Right lobe of liver (tissue), 6 donors: ENCODE measurements at regions not wholly inside any gene's neighbourhood (a gene's known extent, or its start where the extent isn't known, plus 50 kb on each side); places are given as distances from the start of the nearest gene placed in this dataset.
A peak's percentile ranks its signal among the peaks of the same experiment; 100 is the strongest.

Experiments used
- ATAC-seq, 4 donors: fragments of 200-7000 bp; cut with Tn5 transposase; one replicate each; pipeline ENCODE4 v1.9.1; 2020; ENCODE audit warnings: mild to moderate bottlenecking in 4 of 4, moderate library complexity in 4 of 4
- DNase-seq, 3 donors: peaks; one replicate each; pipeline ENCODE4 v3.0.0-alpha.2; 2020
- H3K27ac ChIP-seq, 3 donors: fragments of 200-600 bp; one replicate each; pipeline ENCODE4 v1.8.0; 2022
- H3K27me3 ChIP-seq, 2 donors: fragments of 200-600 bp; one replicate each; pipeline ENCODE4 v1.8.0; 2022
- H3K36me3 ChIP-seq, 4 donors: fragments of 200-600 bp; sonication (generic) in 1 of 4; one replicate each; pipeline versions ENCODE4 v1.5.1 to v1.8.0; 2017 to 2022; ENCODE audit warnings: control low read depth in 1 of 4
- H3K4me1 ChIP-seq, 4 donors: fragments of 200-600 bp; sonication (generic) in 1 of 4; one replicate each; pipeline versions ENCODE4 v1.5.1 to v1.8.0; 2017 to 2022; ENCODE audit warnings: control low read depth in 1 of 4
- H3K4me3 ChIP-seq, 3 donors: fragments of 200-600 bp; one replicate each; pipeline ENCODE4 v1.8.0; 2022
- H3K9me3 ChIP-seq, 4 donors: fragments of 200-600 bp; sonication (generic) in 1 of 4; one replicate each; pipeline versions ENCODE4 v1.5.1 to v1.8.0; 2017 to 2022; ENCODE audit warnings: control low read depth in 1 of 4
- POLR2A ChIP-seq: fragments of 450-650 bp; IDR thresholded peaks from one replicate; pipeline ENCODE4 v1.6.1; 2017; ENCODE audit warnings: antibody characterized with exemption, mild to moderate bottlenecking
- WGBS: methylation state at CpG from one replicate; pipeline ENCODE4 v1.1.6; 2018; ENCODE audit warnings: low coverage, low lambda C conversion rate; ENCODE audit not compliant: insufficient coverage; ENCODE audit errors: missing lambda C conversion rate; 5-methylcytosine and 5-hydroxymethylcytosine counted together
- intact Hi-C, 2 donors: fragments of 100-400 bp; cut with DNase I; formaldehyde crosslinking; loops; one replicate each; pipeline versions ENCODE4 v1.11.2 to v1.14.1; 2022
- TF ChIP-seq, protein P1 (sequence below), 4 donors: fragments of 200-600 bp in 3 of 4; fragments of 450-650 bp in 1 of 4; IDR thresholded peaks; one replicate each; pipeline versions ENCODE4 v1.5.1 to v1.8.0; 2016 to 2022; ENCODE audit warnings: antibody characterized with exemption in 4 of 4, mild to moderate bottlenecking in 2 of 4
- donor health status: DM: no; HTN: yes; CAD: no.
- donor health status: DM: no; HTN: no; CAD: no.
- donor health status: DM: no; HTN: no; CAD: no.
- donor health status: DM: no; HTN: yes; CAD: no.
- donor health status: DM: no; HTN: yes; CAD: no.

DNA sequence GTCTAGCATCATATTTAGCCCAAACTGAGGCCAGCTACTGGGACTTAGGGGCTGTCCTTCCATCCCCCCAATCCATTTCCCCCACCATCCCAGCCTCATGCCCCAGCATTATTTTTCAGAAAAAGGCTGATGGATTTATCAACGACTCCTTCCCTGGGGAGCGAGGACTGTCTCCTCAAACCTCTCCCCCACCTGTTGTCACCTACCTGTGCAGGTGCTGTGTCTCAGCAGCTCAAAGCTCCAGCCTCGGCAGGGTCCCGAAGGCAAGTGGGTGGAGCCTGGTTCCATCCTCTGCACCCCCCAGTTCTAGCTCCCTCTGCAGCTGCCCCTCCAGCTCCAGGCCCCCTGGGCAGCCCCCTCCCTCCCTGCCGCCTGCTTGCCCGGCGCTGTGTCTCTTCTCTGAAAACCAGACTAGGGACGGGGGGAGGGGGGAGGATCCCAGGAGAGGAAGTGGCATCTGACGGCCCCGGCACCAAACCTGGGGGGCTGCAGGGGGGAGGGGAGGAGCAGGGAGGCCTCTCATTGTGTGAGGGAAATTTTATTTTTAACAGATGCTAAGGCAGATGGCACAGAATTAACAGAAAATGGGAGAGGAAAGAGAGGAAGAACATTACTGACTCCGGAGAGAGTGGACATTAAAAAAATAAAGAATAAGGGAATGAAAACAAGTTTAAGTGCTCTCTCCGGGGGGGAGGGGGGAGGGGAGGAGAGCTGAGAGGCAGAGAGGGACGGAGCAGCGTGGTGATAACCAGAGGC is 61.7 kb upstream of the PAX2 start:
- WGBS: 2% methylated on average over 12 of the region's 14 CpGs
- Histone ChIP-seq H3K27me3 (peaks cover 4 to 15% of the 10 kb centered on the region in 2 donors), H3K36me3 (no peaks in the 10 kb centered on the region), H3K4me3 (no peak overlapping the region), H3K9me3 (no peaks in the 10 kb centered on the region), H3K4me1 (no peaks in the 10 kb centered on the region), H3K27ac (no peak overlapping the region)
- no peak for DNase-seq
- ATAC-seq: no peak
- intact Hi-C loops: no loop called here
- TF ChIP-seq, protein P1, sequence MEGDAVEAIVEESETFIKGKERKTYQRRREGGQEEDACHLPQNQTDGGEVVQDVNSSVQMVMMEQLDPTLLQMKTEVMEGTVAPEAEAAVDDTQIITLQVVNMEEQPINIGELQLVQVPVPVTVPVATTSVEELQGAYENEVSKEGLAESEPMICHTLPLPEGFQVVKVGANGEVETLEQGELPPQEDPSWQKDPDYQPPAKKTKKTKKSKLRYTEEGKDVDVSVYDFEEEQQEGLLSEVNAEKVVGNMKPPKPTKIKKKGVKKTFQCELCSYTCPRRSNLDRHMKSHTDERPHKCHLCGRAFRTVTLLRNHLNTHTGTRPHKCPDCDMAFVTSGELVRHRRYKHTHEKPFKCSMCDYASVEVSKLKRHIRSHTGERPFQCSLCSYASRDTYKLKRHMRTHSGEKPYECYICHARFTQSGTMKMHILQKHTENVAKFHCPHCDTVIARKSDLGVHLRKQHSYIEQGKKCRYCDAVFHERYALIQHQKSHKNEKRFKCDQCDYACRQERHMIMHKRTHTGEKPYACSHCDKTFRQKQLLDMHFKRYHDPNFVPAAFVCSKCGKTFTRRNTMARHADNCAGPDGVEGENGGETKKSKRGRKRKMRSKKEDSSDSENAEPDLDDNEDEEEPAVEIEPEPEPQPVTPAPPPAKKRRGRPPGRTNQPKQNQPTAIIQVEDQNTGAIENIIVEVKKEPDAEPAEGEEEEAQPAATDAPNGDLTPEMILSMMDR (IDR thresholded peaks at IDR 0.05): no peak
- TF ChIP-seq POLR2A: no peak

DNA sequence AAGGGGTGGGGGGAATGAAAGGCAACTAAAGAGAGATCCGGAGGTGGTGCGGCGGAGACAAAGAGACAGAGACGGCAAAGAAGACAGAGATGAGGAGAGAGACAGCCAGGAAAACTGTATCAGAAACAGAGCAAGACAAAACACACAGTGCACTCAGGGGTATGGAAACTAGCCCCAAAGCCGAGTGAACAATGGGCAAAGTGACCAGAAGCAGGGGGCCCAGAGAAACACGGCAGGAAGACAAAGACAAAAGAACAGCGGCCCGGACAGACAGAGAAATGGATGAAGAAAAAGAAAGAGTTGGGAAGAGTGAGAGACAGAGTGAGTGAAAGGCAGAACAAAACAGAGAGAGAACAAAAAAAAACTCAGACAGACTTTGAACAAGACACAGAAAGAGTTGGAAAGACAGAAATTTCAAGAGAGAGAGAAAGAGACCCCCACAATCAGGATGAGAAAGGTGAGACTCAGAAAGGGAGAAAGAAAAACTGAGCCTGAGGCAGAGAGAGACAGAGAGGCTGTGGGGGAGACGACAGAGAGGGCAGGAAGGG is 60.6 kb upstream of the PAX2 start:
- ATAC-seq (no peak), DNase-seq (no peak)
- TF ChIP-seq, protein P1 (IDR thresholded peaks at IDR 0.05): no peak
- TF ChIP-seq POLR2A: no peak
- H3K36me3 ChIP-seq: no peaks in the 10 kb centered on the region
- no peaks in the 10 kb centered on the region for H3K9me3 ChIP-seq
- no peak overlapping the region for H3K27ac ChIP-seq
- H3K4me1 ChIP-seq: no peaks in the 10 kb centered on the region
- H3K4me3 ChIP-seq: no peak overlapping the region
- intact Hi-C loops: no loop called here
- 3% methylated on average over 9 of the region's 9 CpGs for WGBS
- peaks cover 4 to 15% of the 10 kb centered on the region in 2 donors for H3K27me3 ChIP-seq

DNA sequence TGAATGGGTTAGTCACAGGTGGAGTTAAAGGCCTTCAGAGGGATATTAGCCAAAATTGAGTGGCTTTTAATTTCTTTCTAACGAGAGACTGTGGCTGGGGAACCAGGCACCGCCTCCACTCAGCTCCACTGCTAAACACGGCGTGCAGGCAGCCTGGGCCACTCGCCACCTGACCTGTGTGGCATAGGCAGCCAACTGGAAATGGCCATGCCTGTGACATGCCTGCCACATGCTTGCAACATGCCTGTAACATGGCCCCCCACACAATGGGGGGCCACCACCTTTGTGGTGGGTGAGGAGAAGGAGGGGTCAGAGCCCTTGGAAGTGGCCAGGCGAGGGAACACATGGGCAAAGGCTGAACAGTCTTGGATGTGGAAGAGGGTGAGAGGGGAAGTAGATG is 60.1 kb upstream of the PAX2 start:
- no peak overlapping the region for H3K27ac ChIP-seq
- H3K27me3 ChIP-seq: peaks cover 4 to 15% of the 10 kb centered on the region in 2 donors
- TF ChIP-seq POLR2A: no peak
- H3K9me3 ChIP-seq: no peaks in the 10 kb centered on the region
- no peak overlapping the region for H3K4me3 ChIP-seq
- WGBS: 35% methylated on average over 5 of the region's 6 CpGs
- intact Hi-C loops: no loop called here
- H3K4me1 ChIP-seq: no peaks in the 10 kb centered on the region
- ATAC-seq: no peak
- H3K36me3 ChIP-seq: no peaks in the 10 kb centered on the region
- DNase-seq: no peak

DNA sequence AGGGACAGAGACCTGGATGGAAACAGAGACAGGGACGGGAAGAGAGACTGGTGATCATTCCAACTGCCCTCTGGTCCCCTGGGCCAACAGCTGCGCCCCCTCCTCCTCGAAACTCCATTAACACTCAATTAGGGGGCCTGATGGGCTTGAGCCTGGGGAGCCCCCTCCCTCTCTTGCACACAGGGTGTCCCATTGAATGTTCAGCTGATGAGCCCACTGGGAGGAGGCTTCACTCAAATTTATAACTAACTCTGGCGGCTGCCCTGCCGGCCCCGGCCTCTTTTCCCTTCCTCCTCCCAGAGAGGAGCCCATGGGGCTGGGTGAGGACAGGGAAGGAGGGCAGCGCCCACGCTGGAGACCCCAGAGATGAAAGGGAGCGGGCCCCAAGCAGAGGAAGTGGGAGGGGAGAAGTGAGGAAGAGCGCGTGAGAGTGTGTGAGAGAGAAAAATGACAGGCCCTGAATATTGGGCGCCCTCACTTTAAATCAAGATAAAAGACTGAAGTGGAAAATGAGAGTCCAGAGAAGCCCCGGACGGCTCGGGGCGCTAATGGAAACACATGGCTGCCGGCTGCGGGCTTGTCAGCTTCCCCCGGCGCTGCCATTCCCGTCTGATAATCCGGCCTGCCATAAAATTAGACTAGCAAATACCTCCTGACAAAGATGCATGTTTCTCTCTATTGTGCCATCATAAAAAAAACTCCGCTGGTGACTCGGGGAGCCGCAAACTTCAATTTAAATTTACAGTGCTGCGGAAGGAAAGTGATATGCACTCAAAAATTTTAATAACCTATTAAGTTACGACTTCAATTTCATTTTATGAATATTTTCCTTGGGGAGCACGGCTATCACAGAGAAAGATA is 58.0 kb upstream of the PAX2 start:
- Histone ChIP-seq H3K4me1 (no peaks in the 10 kb centered on the region), H3K4me3 (no peak overlapping the region), H3K9me3 (no peaks in the 10 kb centered on the region), H3K27ac (no peak overlapping the region), H3K36me3 (no peaks in the 10 kb centered on the region), H3K27me3 (peaks cover 4 to 6% of the 10 kb centered on the region in 2 donors)
- no peak for TF ChIP-seq POLR2A
- TF ChIP-seq, protein P1 (IDR thresholded peaks at IDR 0.05): no peak
- 19% methylated on average over 26 of the region's 28 CpGs for WGBS
- intact Hi-C loops: no loop called here
- DNase-seq: no peak
- no peak for ATAC-seq

DNA sequence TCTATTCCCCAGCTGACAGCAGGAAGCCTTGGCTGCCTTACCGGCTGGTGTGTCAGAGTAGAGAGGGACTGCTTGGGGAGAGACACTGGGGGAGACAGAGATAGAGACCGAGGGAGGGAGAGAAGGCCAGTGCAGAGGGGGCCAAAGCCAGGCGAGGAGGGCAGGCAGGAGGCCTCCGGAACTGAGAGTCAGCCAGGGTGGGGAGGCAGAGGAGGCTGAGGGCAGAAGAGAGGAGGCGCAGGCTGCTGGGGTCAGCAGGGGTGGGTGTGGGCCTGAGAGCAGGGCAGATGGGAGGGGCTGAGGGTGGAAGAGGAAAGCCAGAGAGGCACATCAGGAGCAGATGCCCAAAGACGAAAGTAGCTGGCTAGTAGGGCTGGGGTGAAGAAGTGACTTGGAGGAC is 57.2 kb upstream of the PAX2 start:
- Histone ChIP-seq H3K4me1 (no peaks in the 10 kb centered on the region), H3K36me3 (no peaks in the 10 kb centered on the region), H3K27me3 (peaks cover 4 to 6% of the 10 kb centered on the region in 2 donors), H3K27ac (no peak overlapping the region), H3K4me3 (no peak overlapping the region), H3K9me3 (no peaks in the 10 kb centered on the region)
- WGBS: 15% methylated on average over 6 of the region's 6 CpGs
- intact Hi-C loops: no loop called here
- TF ChIP-seq, protein P1 (IDR thresholded peaks at IDR 0.05): no peak
- no peak for TF ChIP-seq POLR2A
- peak in 1 of 4 donors; percentile 20 for ATAC-seq
- no peak for DNase-seq
